ENCODE measurements at regions not wholly inside any gene's neighbourhood (a gene's known extent, or its start where the extent isn't known, plus 50 kb on each side); places are given as distances from the start of the nearest gene placed in this dataset.

- H3K9me3 ChIP-seq (ENCODE audit: low read depth): no peaks in the 10 kb centered on the region
- H3K4me2 ChIP-seq: no peak overlapping the region
- Mint-ChIP-seq H3K9me3 (peaks cover 14% of the 10 kb centered on the region), H3K27ac (no peak overlapping the region), H3K36me3 (no peaks in the 10 kb centered on the region), H3K4me1 (no peaks in the 10 kb centered on the region), H3K4me3 (no peak overlapping the region), H3K27me3 (ENCODE audit: insufficient read depth, low read depth) (peaks cover 2% of the 10 kb centered on the region)
- no peak overlapping the region for H3K27ac ChIP-seq
- H3K27me3 ChIP-seq: no peaks in the 10 kb centered on the region
- H3K79me2 ChIP-seq (ENCODE audit: low read depth): no peaks in the 10 kb centered on the region
- no peaks in the 10 kb centered on the region for H3F3A ChIP-seq (ENCODE audit: low read depth)
- H2AFZ ChIP-seq (replicated peaks): no peak overlapping the region
- TF ChIP-seq EZH2 (IDR thresholded peaks at IDR 0.05) (no peak), CTCF (IDR thresholded peaks at IDR 0.05) (no peak), EZH2phosphoT487 (IDR thresholded peaks at IDR 0.05) (no peak)
- H3K9ac ChIP-seq: no peak overlapping the region
- no peak for DNase-seq (ENCODE audit: low spot score)
- H3K4me1 ChIP-seq: no peaks in the 10 kb centered on the region
- no peaks in the 10 kb centered on the region for H3K36me3 ChIP-seq
- H4K20me1 ChIP-seq (ENCODE audit: low read depth): no peaks in the 10 kb centered on the region
- H3K4me3 ChIP-seq: no peak overlapping the region
Measured at GRCh38 chr3:106534206-106534605, 665.4 kb upstream of the CBLB start.

GRCh38 chr3:106540743-106541142 lies 671.9 kb upstream of the CBLB start:
- H3K9me3 Mint-ChIP-seq: peaks cover 12% of the 10 kb centered on the region
- H3K4me1 ChIP-seq: peaks cover 15% of the 10 kb centered on the region
- TF ChIP-seq EZH2 (IDR thresholded peaks at IDR 0.05): no peak
- TF ChIP-seq CTCF (IDR thresholded peaks at IDR 0.05): peak; percentile 23
- no peak overlapping the region for H3K9ac ChIP-seq
- H4K20me1 ChIP-seq (ENCODE audit: low read depth): no peaks in the 10 kb centered on the region
- no peaks in the 10 kb centered on the region for H3F3A ChIP-seq (ENCODE audit: low read depth)
- no peak overlapping the region for H2AFZ ChIP-seq (replicated peaks)
- H3K4me1 Mint-ChIP-seq: peaks cover 19% of the 10 kb centered on the region
- H3K27ac ChIP-seq: no peak overlapping the region
- H3K27ac Mint-ChIP-seq: no peak overlapping the region
- no peaks in the 10 kb centered on the region for H3K36me3 Mint-ChIP-seq
- peaks cover 5% of the 10 kb centered on the region for H3K36me3 ChIP-seq
- no peaks in the 10 kb centered on the region for H3K79me2 ChIP-seq (ENCODE audit: low read depth)
- H3K9me3 ChIP-seq (ENCODE audit: low read depth): peaks cover 18% of the 10 kb centered on the region
- no peaks in the 10 kb centered on the region for H3K27me3 Mint-ChIP-seq (ENCODE audit: insufficient read depth, low read depth)
- H3K4me3 Mint-ChIP-seq: no peak overlapping the region
- DNase-seq (ENCODE audit: low spot score): no peak
- no peak overlapping the region for H3K4me2 ChIP-seq
- no peaks in the 10 kb centered on the region for H3K27me3 ChIP-seq
- no peak overlapping the region for H3K4me3 ChIP-seq

- Histone ChIP-seq H3K79me2 (ENCODE audit: low read depth) (no peaks in the 10 kb centered on the region), H4K20me1 (ENCODE audit: low read depth) (no peaks in the 10 kb centered on the region), H3K27me3 (no peaks in the 10 kb centered on the region), H3K9ac (no peak overlapping the region), H3K4me1 (peaks cover 15% of the 10 kb centered on the region), H3K4me3 (no peak overlapping the region), H3K4me2 (no peak overlapping the region), H2AFZ (replicated peaks) (no peak overlapping the region), H3F3A (ENCODE audit: low read depth) (no peaks in the 10 kb centered on the region), H3K27ac (no peak overlapping the region), H3K36me3 (peaks cover 5% of the 10 kb centered on the region), H3K9me3 (ENCODE audit: low read depth) (peaks cover 24% of the 10 kb centered on the region)
- H3K9me3 Mint-ChIP-seq: peaks cover 17% of the 10 kb centered on the region
- DNase-seq (ENCODE audit: low spot score): peak; percentile 54
- no peaks in the 10 kb centered on the region for H3K27me3 Mint-ChIP-seq (ENCODE audit: insufficient read depth, low read depth)
- H3K4me1 Mint-ChIP-seq: peaks cover 19% of the 10 kb centered on the region
- TF ChIP-seq EZH2phosphoT487 (IDR thresholded peaks at IDR 0.05) (no peak), CTCF (IDR thresholded peaks at IDR 0.05) (no peak), EZH2 (IDR thresholded peaks at IDR 0.05) (no peak)
- no peaks in the 10 kb centered on the region for H3K36me3 Mint-ChIP-seq
- peak overlapping the region; percentile 11 for H3K4me3 Mint-ChIP-seq
- peak overlapping the region; percentile 55 for H3K27ac Mint-ChIP-seq
Measured at GRCh38 chr3:106542101-106542769, 673.4 kb upstream of the CBLB start.

All from neural progenitor cell (in vitro differentiated cells).